NCI-H526 (cell line): ENCODE measurements at regions not wholly inside any gene's neighbourhood (a gene's known extent, or its start where the extent isn't known, plus 50 kb on each side); places are given as distances from the start of the nearest gene placed in this dataset.

Source experiments
- DNase-seq, 2 experiments: peaks; one replicate each; lab custom pipeline; 2025; lab: John Stamatoyannopoulos, UW

DNA sequence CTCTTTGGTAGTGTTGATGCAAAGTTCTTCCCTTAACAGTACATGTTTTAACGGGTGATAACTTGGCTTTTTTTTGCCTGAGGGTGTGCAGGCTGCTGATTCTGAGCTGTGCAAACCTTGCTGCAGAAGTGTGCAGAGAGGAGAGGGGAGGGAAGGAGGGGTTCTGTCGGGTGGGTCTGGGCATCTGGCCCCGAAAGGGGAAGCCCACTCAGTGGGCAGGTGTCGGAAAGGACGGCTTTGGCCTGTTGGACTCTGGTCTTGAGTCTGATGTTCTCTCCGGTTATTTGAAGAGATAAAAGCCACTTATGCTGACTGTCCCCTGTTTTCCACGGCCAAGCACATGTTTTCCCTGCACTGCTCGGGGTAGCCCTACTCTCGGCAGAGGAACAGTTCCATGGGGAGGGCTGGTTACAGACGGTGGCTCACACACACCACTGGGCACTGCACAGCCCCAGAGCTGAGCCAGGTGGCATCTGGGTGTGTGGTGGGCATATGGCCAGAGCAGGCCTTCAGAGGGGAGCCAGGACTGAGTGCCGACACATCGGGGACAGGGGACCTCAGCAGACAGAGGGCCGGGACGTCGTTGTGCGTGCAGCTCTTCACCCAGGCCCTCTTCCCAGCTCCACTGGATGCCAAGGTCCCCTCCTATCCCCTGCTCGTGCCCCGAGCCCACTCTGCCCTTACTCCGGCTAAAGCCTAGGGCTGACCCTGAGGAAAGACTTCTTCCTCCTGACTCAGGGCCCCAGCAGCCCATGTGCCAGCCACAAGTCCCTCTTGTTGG is 93.2 kb downstream of the TEX29 start:
- peak in 1 of 2 experiments; percentile 30 for DNase-seq

DNA sequence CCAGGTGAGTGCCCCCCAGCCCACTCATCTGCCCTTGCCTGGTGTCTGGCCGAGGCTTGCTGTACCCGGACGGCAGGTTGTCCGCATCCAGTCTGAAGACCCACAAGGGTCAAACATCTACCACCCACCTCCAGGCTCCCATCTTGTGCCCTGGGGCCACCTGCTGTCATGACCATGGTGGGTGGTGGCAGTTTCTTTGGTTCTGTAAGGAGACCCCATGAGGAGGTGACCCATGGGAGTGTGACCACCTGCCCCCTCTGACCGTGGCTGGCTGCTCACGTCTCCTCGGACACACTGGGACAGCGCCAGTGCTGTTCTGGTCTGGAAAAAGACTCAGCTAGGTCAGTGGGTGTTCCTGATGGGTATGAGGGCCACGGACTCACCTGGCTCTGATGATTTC is 93.9 kb downstream of the TEX29 start:
- no peak for DNase-seq

DNA sequence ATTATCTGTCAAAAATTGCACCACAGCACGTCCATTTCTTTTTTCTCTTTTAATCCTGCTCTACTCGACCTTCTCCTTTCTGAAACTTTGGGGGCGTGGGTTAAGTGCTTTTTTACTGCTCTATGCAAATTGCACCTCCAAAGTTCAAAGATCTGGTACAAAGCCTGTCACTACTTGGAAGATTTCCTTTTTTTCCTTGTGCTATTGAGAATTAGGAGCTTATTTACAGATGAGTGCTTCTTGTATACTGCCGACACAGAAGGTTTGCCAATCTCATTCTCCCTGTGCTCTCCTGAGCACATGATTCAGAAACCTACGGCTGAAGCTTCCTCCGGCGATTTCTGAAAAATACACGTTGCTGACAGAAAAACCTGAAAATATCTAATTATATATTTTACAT is 94.8 kb downstream of the TEX29 start:
- DNase-seq = no peak

DNA sequence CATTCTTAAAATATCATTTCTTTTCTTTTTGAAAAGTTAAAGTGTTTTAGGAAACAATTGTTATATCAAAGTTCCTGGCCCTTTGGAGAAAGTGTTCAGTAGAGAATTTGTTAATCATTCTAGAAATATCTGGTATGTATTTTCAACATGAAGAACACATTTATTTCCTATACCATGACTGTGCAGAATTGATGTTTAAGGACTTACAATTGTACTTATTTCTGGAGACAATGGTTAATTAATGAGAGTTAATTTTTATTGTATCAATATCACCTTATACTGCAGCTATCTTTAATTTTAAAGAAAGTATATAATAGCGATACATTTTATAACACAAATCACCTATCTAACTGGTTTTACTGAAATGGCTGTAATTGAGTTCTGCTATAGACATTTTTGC is 95.3 kb downstream of the TEX29 start:
- DNase-seq = no peak

DNA sequence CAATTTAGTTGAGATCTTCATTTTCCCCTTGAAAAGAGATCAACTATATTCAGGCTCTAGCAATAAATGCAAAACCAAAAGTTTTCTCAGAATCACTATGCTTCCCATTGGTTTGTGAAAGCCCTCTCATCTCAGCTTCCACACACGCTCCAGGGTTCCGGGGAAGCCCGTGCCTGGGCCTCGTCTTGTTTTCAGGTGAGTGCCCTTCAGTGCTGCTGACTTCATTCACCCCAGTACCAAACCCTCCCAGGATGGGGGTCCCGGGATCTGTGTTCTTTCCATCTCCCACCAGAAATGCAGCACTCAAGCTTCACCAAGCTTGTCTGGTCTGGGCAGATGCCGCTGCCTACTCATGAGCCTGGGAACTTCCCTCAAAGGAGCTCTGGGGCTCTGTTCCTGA is 97.7 kb downstream of the TEX29 start:
- DNase-seq = no peak

DNA sequence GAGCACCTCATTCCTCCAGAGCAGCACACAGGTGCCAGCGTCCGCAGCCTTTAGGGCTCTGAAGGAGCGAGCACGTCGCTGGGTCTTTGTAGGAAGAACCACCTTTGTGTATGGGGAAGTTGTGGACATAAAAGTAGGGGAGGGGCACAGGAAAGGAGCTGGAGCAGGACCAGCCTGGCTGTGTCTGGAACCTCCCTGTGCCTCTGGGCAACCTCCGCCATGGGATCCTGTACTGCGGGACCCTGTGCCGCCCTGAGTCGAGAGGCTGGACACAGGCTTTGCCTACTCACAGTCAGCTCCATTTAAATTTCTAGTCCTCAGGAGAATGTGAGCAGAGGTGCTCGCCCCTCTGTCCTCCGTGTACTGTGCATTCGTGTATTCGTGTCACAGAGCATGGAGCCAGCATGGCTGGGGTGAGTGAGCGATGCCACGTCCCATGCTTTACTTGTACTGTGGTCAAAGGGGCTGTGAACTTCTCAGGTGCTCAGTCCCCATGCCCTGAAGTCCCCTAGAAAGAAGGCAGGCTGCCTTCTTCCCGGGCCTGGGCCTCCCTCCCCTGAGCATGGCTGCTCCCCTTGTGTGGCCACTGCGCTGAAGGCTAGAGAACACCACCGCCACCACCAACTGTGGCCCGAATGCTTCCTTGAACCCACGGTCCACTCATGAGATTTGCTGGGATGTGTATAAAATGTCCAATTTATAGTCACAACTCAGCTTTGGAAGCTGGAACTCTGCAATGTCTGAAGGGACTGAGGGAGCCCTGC is 99.9 kb downstream of the TEX29 start:
- DNase-seq = no peak

DNA sequence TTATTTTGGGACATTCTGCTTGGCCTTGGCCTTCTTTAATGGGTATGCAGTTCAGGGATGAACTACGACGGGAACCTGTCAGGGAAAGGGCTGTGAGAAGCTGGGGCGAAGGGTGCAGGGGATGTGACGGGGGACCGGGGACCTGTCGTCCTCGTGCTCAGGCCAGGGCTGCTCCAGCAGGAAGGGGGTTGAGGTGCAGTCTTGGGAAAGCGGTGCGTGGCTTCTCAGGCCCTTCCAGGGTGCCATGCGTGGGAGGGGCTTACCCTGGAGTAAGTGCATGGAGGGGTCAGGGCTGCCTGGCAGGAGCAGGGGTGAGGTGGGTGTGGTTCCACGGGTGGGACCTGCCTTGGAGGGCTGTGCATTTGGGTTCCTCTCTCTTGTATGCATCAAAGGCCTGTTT is 100.8 kb downstream of the TEX29 start:
- no peak for DNase-seq

DNA sequence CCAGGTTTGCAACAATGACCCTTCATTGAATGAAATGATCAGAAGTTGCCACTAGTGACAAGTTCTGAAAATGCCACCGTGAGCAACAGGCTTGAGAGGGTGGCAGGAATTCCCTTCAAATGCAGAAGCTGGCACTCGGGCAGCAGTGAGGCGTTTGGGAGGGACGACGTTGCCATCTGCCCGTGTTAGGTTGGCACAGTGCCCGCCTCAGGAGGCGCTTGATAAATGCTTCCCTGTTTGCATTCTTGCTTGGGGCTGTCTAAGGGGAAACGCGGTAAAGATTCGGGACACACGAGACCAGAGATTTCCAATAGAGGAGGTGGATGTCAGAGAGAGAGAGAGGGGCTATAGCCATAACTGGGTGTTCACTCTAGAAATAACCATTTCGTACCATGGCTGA is 101.9 kb downstream of the TEX29 start:
- no peak for DNase-seq

DNA sequence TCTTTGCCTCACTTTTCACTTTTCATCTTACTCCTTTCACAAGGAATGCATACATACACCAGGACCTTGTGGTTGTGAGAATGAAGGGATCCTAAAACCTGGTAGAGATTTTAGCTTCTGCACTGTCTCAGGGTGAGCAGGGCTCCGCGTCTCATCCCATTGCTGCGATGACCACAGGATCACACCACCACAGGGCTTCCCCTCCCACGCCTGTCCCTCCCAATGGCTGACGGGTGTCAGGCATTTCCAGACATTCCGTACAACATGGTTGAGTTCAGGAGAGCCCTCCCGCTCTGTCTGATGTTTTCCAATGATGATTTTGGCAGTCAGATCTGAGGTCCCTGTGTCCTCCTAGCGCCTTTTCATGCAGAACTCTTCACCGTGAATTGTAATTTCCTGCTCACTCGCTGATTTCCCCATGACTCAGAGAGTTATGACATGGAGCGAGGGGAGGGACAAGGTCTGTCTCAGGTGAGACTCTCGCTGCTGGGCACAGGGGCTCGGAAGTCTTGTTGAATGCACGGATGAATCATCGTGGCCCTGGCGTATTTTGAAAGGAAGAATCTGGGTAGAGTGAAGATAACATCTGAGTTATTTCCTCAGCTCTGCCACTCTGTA is 102.8 kb downstream of the TEX29 start:
- DNase-seq = peak; percentile 75 to 82

DNA sequence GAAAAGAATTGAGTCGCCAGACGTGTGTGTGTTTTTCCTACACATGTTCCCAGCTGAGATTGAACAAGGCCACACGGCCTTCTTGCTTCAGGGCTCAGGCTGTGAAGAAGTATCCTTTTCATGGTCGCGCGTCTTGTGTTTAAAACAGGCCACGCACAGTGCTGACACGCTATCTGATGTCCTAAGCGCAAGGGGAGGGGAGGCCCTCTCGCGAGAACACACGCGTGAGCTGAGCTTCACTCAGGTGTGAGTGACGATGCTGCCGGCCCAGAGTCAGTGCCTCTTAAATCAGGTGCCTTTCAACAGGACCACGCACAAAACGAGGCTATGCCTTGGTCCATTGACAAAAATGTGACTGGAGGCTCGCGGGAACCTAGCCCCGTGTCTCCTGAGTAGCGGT is 103.7 kb downstream of the TEX29 start:
- peak; percentile 29 to 45 for DNase-seq

DNA sequence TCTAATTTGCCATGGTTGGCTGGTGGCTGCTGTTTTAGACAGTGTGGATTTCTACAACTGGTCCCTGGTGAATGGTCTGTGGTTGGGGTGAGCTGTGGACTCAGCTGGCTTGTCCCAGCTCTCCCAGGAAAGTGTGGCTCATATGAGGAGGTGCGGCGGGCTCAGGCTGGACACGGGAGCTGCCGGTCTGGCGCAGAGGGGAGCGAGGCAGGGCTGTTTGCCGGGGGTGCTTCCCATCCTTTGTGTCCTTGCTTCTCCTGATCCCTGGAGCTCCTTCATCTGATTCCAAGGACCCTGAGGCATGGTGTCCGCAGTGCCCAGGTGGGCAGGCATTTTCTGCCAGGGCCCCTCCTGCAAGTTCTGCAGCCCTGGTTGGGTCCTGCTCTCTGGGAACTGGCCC is 104.9 kb downstream of the TEX29 start:
- DNase-seq = no peak

DNA sequence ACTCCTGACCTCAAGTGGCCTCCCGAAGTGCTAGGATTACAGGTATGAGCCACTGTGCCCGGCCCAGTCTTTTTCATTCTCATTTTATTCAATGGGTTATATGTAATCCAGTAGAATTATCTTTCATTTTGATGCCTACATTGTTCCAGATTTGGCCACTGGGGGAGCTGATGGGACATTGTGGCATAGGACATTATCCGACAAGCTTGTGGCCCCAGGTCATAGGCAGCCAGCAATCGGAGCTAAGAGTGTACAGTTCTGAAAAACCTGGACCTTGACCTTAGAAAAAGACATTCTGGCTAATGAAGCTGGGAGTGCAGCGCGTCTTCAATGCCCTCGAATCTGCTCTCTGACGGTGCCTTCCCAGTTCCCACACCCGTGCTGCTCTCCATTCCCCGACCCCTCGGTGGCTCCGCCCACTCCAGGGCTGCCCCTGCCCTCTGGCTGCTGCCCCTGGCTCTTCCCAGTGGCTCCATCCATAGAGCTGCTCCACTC is 108.7 kb downstream of the TEX29 start:
- DNase-seq = peak; percentile 70 to 91

DNA sequence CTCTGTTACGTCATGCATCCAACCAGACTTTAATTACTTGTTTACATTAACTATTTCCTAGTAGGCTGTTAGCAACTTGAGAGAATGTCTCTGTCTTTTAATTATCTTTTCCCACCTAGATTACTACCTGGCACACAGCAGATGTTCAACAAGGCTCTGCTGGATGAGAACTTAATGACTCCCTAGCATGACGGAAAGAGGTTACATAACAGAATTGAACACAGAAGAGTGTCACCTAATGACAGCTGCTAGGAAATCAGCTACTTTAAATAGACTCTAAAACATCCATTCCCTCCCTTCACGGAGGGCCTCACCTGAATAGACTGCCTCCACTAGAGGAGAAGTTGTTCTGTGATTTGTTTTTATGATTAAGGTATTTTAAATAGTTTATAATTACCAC is 110.8 kb downstream of the TEX29 start:
- DNase-seq = no peak

DNA sequence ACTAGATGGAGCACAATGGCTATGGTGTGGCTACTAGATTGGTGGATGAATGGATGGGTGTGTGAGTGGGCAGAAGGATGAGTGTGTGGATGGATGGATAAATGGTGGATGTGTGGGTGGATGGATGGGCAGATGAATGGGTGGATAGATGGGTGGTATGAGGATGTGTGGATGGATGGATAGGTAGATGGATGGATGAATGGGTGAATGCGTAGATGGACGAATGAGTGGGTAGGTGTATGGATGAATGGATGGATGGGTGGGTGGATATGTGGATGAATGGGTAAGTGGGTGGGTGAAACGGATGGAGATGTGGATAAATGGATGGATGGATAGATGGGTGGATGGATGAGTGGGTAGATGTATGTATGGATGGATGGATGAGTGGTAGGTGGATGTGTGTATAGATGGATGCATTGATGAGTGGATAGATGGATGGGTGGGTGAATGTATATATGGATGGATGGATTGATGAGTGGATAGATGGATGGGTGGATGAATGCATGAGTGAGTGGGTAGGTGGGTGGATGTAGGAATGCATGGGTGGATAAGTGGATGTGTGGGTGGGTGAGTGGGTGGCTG is 114.2 kb downstream of the TEX29 start:
- no peak for DNase-seq

DNA sequence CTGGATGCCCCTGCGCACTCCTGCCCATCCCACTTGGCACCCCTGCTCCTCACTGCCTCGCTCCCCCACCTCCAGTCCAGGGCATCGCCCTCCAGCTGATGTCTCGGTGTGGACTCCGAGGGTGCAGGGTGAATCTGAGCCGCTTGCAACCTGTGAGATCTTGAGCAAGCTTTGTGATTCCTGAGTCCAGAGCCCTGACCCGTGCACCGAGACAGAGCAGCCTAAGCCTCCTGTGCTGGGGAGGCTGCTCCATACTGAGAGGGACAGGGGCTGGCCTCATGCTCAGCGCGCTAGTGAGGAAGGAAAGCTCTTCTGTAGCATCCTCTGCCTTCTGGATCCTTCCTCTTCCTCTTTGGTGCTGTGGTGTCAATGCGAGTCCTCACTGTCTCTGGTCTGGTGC is 116.0 kb downstream of the TEX29 start:
- no peak for DNase-seq

DNA sequence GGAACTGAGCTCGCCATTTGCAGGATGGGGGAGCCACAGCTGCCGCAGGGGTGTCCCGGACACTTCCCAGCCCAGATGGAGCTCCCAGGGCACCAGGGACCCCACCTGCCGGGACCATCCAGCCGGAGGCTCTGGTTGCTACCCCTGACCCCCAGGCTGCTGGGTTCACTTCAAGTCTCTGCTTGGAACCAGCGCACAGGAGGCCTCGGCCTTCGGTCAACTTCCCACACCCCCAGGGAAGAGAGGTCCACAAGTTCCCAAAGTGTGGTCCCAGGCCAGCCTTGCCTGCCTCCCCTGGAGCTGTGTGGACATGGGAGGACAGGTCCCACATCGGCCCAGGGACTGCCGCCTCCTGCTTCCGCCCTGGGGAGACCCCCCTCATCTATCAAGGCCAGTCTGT is 117.0 kb downstream of the TEX29 start:
- DNase-seq = no peak

DNA sequence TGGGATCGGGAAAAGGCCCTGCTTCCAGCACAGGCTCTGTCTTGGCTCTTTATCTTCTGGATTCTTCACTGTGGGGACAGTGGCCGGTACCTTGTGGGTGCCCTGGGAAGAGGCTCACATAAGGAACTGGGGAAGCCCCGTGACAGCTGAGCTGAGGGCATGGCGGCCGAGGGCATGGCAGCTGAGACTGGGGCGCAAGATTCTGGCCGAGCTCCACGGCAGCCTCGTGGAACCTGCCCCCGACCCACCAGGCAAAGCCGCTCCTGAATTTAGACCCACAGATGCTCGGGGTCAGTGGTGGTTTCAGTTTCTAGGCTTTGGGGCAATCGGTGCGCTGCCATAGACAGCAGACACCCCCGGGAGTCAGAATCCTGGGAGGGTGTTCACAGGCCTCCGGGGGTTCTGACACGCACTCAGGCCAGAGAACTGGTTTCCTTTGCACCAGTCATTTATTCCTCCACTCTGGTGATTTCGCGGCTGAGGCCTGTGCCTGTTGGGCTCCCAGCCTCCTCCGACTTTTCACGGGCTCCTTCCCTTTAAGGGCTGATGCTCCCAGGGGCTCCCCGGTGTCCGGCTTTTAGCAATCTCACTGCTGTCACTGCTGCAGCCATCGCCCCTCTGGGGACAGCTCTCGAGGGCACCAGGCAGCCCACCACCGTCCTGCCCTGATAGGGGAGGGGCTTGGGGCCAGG is 117.6 kb downstream of the TEX29 start:
- no peak for DNase-seq

DNA sequence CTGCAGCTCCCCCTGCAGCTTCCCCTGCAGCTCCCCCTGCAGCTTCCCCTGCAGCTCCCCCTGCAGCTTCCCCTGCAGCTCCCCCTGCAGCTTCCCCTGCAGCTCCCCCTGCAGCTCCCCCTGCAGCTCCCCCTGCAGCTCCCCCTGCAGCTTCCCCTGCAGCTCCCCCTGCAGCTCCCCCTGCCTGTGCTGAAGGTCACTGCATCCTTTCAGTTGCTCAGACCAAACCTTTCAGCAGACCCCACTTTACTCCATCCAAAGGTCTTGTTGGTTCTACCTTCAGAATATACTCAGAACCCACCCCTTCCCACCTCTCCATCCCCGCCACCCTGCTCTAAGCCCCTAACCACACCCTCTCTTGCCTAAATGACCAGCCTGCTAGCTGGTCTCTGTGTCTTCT is 120.0 kb downstream of the TEX29 start:
- DNase-seq = peak in 1 of 2 experiments; percentile 26

DNA sequence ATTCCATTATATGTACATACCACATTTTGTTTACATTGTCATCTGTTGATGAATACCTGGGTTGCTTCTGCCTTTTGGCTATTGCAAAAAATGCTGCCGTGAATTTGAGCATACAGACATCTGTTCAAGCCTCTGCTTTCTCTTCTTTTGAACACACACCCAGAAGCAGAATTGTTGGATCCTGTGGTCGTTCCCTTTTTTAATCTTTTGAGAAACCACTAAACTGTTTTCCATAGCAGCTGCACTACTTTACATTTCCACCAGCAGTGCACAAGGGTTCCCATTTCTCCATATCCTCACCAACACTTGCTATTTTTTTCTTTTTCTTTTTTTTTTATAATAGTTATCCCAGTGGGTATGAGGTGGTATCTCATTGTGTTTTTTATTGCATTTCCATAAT is 123.5 kb downstream of the TEX29 start:
- no peak for DNase-seq

DNA sequence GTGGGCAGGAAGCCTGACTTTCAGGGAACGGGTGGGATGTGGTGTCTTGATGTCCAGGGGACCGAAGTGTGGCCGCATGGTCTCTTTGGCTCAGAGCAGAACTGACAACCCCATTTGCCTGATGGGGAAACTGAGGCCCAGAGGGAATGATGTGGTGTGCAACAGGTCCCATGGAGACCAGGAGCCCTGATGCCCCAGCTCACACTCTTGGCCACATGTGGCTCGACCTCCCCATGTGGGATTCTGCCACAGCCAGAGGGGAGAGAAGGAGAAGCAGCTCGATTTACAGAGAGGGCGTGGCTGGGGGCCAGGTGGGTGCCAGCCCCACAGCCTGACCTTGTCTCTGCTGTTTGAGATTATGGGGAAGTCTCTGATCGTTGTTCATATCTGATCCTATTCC is 128.1 kb downstream of the TEX29 start:
- DNase-seq = no peak

DNA sequence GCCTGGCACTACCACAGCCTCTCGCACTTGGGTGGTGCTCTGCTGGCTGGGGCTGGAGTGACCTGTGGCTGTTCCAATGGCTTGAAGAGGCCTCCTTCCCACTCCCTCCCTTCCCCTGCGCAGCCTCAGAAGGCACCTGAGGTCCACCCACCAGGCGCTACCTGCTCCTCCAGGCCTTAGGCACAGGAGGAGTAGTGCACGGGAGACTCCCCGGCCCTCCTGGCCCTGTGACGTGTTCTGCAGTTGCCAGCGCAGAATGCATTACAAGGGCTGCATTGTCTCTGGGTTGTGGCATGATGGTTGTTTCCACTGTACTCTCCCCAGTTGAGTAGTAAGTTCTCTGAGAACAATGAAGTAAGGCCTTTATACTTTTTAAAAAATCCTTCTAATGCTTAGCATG is 128.6 kb downstream of the TEX29 start:
- DNase-seq = no peak

DNA sequence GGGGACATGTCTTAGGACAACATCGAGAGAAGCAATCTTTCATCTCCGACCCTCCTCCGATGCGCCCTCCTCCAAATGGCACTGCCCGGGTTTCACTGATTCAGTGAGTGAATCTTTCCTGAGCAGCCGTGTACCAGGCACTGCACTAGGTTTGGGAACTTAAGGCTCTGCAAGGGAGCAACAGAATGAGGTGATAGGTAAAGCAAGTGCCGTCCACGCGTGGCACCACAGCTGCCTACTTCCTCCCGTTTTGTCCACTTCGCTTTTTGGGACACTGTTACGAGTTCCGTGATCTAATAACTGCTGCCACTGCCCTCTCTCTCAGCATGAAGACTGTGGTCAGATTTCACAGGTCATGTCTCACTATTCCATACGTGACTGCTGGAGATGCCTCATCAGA is 131.0 kb downstream of the TEX29 start:
- no peak for DNase-seq
